Liver (tissue), 8 donors: ENCODE measurements at regions not wholly inside any gene's neighbourhood (a gene's known extent, or its start where the extent isn't known, plus 50 kb on each side); places are given as distances from the start of the nearest gene placed in this dataset.

ENCODE experiments used
- DNase-seq: peaks from one replicate; pipeline ENCODE4 v3.0.0-alpha.2; 2017; ENCODE audit warnings: low spot score
- H3K27ac ChIP-seq, 2 donors: one replicate each; pipeline ENCODE4 v1.7.0; 2013; ENCODE audit warnings: inconsistent platforms in 2 of 2, low read length in 2 of 2, control low read depth in 1 of 2, low read depth in 1 of 2, mild to moderate bottlenecking in 1 of 2
- H3K27me3 ChIP-seq, 4 donors: one replicate each; pipeline versions ENCODE4 v1.6.1 to v1.7.0; 2013; ENCODE audit warnings: low read length in 3 of 4, inconsistent platforms in 1 of 4, mild to moderate bottlenecking in 1 of 4, moderate library complexity in 1 of 4; ENCODE audit not compliant: control insufficient read depth in 4 of 4, insufficient read depth in 4 of 4
- H3K36me3 ChIP-seq, 4 donors: one replicate each; pipeline versions ENCODE4 v1.6.1 to v1.7.0; 2013; ENCODE audit warnings: low read length in 3 of 4, mild to moderate bottlenecking in 3 of 4, low read depth in 1 of 4, moderate library complexity in 1 of 4; ENCODE audit not compliant: control insufficient read depth in 4 of 4, insufficient read depth in 3 of 4
- H3K4me1 ChIP-seq, 4 donors: one replicate each; pipeline versions ENCODE4 v1.6.1 to v1.7.0; 2013; ENCODE audit warnings: low read length in 3 of 4, mild to moderate bottlenecking in 3 of 4, moderate library complexity in 1 of 4; ENCODE audit not compliant: control insufficient read depth in 4 of 4, insufficient read depth in 4 of 4
- H3K4me3 ChIP-seq, 3 donors: one replicate each; pipeline versions ENCODE4 v1.6.1 to v1.7.0; 2013; ENCODE audit warnings: low read length in 3 of 3, control low read depth in 1 of 3, low read depth in 1 of 3, mild to moderate bottlenecking in 1 of 3
- H3K9ac ChIP-seq, 2 donors: one replicate each; pipeline ENCODE4 v1.7.0; 2013; ENCODE audit warnings: low read length in 2 of 2, mild to moderate bottlenecking in 2 of 2, moderate library complexity in 2 of 2, control low read depth in 1 of 2, low read depth in 1 of 2
- H3K9me3 ChIP-seq, 4 donors: one replicate each; pipeline versions ENCODE4 v1.6.1 to v1.7.0; 2013; ENCODE audit warnings: low read length in 3 of 4; ENCODE audit not compliant: control insufficient read depth in 4 of 4
- EGR1 ChIP-seq, 2 donors: IDR thresholded peaks; 2 replicates each; pipeline ENCODE4 v1.6.1; 2016 to 2018; ENCODE audit warnings: antibody characterized with exemption in 2 of 2, low read depth in 2 of 2
- FOXA2 ChIP-seq: IDR thresholded peaks from 2 replicates; pipeline ENCODE4 v1.6.1; 2016; ENCODE audit warnings: antibody characterized with exemption
- GABPA ChIP-seq, 2 donors: IDR thresholded peaks in 1 of 2; conservative IDR thresholded peaks in 1 of 2; 2 replicates each; pipeline ENCODE4 v1.6.1; 2016; ENCODE audit warnings: antibody characterized with exemption in 2 of 2, mild to moderate bottlenecking in 1 of 2, moderate library complexity in 1 of 2
- HNF4A ChIP-seq, 2 donors: conservative IDR thresholded peaks; 2 replicates each; pipeline ENCODE4 v1.6.1; 2016; ENCODE audit warnings: antibody characterized with exemption in 2 of 2, mild to moderate bottlenecking in 2 of 2
- HNF4G ChIP-seq: IDR thresholded peaks from 2 replicates; pipeline ENCODE4 v1.6.1; 2016; ENCODE audit warnings: antibody characterized with exemption
- RAD21 ChIP-seq, 2 donors: IDR thresholded peaks; 2 replicates each; pipeline ENCODE4 v1.6.1; 2016; ENCODE audit warnings: antibody characterized with exemption in 2 of 2, mild to moderate bottlenecking in 2 of 2
- SP1 ChIP-seq: IDR thresholded peaks from 2 replicates; pipeline ENCODE4 v1.6.1; 2018; ENCODE audit warnings: antibody characterized with exemption, mild to moderate bottlenecking
- TAF1 ChIP-seq: conservative IDR thresholded peaks from 2 replicates; pipeline ENCODE4 v1.6.1; 2016; ENCODE audit warnings: antibody characterized with exemption, mild to moderate bottlenecking
- YY1 ChIP-seq: IDR thresholded peaks from 2 replicates; pipeline ENCODE4 v1.6.1; 2016; ENCODE audit warnings: antibody characterized with exemption, mild to moderate bottlenecking
- WGBS: extraction: QIAGEN DNeasy Blood & Tissue Kit; methylation state at CpG from one replicate; pipeline ENCODE4 v1.1.7; 2013; 5-methylcytosine and 5-hydroxymethylcytosine counted together
- TF ChIP-seq, protein P1 (sequence below): IDR thresholded peaks from 2 replicates; pipeline ENCODE4 v1.6.1; 2016; ENCODE audit warnings: antibody characterized with exemption
- TF ChIP-seq, protein P2 (sequence below): IDR thresholded peaks from 2 replicates; pipeline ENCODE4 v1.6.1; 2016; ENCODE audit warnings: antibody characterized with exemption
- TF ChIP-seq, protein P3 (sequence below): IDR thresholded peaks from 2 replicates; pipeline ENCODE4 v1.6.1; 2016; ENCODE audit warnings: antibody characterized with exemption, mild to moderate bottlenecking
- TF ChIP-seq, protein P4 (sequence below): fragments of 150-350 bp; IDR thresholded peaks from 2 replicates; pipeline ENCODE4 v1.5.1; 2017; ENCODE audit warnings: improper control_type of control experiment, low read depth, low read length; ENCODE audit not compliant: missing input control
- donor health status: healthy.
- donor health status: healthy.
- donor health status: healthy.
- donor health status: healthy.
- donor health status: healthy.

DNA sequence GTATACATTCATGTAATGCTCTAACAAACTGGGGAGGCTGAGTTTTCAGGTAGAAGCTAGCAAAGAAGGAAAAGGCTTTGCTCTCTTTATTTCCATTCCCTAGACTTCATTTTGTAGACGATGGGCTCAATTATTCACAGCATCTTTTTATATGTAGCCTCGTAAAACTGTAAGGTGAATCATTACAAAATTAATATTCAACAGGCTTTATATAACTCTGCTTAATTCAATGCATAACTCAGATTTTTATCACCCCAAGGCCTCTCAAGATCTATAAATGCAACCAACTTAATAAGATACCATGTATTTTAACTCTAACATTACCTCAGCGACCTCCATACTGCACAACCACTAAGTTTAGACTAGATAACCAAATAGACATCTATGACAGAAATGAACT is 63.0 kb upstream of the FRMD4B start:
- Histone ChIP-seq H3K36me3 (no peaks in the 10 kb centered on the region), H3K27me3 (no peaks in the 10 kb centered on the region), H3K9me3 (no peaks in the 10 kb centered on the region), H3K4me1 (no peaks in the 10 kb centered on the region), H3K27ac (no peak overlapping the region), H3K4me3 (no peak overlapping the region), H3K9ac (no peak overlapping the region)
- DNase-seq: no peak
- TF ChIP-seq, protein P1, sequence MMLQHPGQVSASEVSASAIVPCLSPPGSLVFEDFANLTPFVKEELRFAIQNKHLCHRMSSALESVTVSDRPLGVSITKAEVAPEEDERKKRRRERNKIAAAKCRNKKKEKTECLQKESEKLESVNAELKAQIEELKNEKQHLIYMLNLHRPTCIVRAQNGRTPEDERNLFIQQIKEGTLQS: no peak
- TF ChIP-seq RAD21 (IDR thresholded peaks at IDR 0.05) (no peak), HNF4G (no peak), HNF4A (conservative IDR thresholded peaks at IDR 0.05) (no peak)
- TF ChIP-seq, protein P2, sequence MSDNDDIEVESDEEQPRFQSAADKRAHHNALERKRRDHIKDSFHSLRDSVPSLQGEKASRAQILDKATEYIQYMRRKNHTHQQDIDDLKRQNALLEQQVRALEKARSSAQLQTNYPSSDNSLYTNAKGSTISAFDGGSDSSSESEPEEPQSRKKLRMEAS: no peak
- TF ChIP-seq, protein P3, sequence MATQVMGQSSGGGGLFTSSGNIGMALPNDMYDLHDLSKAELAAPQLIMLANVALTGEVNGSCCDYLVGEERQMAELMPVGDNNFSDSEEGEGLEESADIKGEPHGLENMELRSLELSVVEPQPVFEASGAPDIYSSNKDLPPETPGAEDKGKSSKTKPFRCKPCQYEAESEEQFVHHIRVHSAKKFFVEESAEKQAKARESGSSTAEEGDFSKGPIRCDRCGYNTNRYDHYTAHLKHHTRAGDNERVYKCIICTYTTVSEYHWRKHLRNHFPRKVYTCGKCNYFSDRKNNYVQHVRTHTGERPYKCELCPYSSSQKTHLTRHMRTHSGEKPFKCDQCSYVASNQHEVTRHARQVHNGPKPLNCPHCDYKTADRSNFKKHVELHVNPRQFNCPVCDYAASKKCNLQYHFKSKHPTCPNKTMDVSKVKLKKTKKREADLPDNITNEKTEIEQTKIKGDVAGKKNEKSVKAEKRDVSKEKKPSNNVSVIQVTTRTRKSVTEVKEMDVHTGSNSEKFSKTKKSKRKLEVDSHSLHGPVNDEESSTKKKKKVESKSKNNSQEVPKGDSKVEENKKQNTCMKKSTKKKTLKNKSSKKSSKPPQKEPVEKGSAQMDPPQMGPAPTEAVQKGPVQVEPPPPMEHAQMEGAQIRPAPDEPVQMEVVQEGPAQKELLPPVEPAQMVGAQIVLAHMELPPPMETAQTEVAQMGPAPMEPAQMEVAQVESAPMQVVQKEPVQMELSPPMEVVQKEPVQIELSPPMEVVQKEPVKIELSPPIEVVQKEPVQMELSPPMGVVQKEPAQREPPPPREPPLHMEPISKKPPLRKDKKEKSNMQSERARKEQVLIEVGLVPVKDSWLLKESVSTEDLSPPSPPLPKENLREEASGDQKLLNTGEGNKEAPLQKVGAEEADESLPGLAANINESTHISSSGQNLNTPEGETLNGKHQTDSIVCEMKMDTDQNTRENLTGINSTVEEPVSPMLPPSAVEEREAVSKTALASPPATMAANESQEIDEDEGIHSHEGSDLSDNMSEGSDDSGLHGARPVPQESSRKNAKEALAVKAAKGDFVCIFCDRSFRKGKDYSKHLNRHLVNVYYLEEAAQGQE: no peak
- 84% methylated on average over 3 of the region's 3 CpGs for WGBS

DNA sequence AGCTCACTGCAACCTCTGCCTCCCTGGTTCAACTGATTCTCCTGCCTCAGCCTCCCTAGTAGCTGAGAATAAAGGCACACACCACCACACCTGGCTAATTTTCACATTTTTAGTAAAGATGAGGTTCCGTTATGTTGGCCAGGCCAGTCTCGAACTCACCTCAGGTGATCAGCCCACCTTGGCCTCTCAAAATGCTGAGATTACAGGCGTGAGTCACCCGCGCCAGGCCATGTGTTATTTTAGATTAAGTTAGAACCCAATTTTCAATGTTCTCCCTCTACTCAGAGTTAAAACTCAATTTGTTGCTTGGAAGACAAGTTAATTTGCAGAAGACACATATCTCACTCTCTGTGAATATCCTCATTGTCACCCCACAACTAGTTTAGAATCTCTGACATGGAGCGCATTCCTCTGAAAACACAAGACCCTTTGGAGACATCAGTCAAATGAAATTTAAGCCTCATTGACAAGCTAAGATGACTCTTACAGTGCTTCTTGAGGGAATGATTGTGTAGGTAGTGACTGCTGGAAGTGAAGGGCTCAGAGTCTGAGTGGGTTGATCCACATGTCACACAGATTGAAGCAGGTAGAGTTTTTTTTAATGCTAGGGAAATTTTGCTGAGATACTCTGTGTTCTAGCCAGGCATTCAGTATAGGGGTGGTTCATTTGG is 60.6 kb upstream of the FRMD4B start:
- Histone ChIP-seq H3K9ac (no peak overlapping the region), H3K36me3 (no peaks in the 10 kb centered on the region), H3K4me1 (no peaks in the 10 kb centered on the region), H3K9me3 (no peaks in the 10 kb centered on the region), H3K27me3 (no peaks in the 10 kb centered on the region), H3K4me3 (no peak overlapping the region), H3K27ac (no peak overlapping the region)
- TF ChIP-seq, protein P3: no peak
- TF ChIP-seq EGR1 (IDR thresholded peaks at IDR 0.05; ENCODE audit: low read depth in 2 of 2) (no peak), HNF4G (no peak), TAF1 (no peak), GABPA (IDR thresholded peaks at IDR 0.05 in 1 of 2, conservative IDR thresholded peaks at IDR 0.05 in 1 of 2) (no peak), FOXA2 (no peak), YY1 (no peak), SP1 (no peak)
- TF ChIP-seq, protein P4, sequence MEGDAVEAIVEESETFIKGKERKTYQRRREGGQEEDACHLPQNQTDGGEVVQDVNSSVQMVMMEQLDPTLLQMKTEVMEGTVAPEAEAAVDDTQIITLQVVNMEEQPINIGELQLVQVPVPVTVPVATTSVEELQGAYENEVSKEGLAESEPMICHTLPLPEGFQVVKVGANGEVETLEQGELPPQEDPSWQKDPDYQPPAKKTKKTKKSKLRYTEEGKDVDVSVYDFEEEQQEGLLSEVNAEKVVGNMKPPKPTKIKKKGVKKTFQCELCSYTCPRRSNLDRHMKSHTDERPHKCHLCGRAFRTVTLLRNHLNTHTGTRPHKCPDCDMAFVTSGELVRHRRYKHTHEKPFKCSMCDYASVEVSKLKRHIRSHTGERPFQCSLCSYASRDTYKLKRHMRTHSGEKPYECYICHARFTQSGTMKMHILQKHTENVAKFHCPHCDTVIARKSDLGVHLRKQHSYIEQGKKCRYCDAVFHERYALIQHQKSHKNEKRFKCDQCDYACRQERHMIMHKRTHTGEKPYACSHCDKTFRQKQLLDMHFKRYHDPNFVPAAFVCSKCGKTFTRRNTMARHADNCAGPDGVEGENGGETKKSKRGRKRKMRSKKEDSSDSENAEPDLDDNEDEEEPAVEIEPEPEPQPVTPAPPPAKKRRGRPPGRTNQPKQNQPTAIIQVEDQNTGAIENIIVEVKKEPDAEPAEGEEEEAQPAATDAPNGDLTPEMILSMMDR: no peak
- WGBS: 96% methylated on average over 6 of the region's 6 CpGs
- DNase-seq: no peak
